Neuron (in vitro differentiated cells): ENCODE measurements at regions not wholly inside any gene's neighbourhood (a gene's known extent, or its start where the extent isn't known, plus 50 kb on each side); places are given as distances from the start of the nearest gene placed in this dataset.

ENCODE experiments used
- H2AFZ ChIP-seq: one replicate; pipeline ENCODE4 v1.6.1; 2013; ENCODE audit warnings: low read depth, mild to moderate bottlenecking, inconsistent platforms, low read length, moderate library complexity
- H3K27me3 ChIP-seq: one replicate; pipeline ENCODE4 v1.6.1; 2013; ENCODE audit warnings: low read length; ENCODE audit not compliant: insufficient read depth
- H3K36me3 ChIP-seq: one replicate; pipeline ENCODE4 v1.6.1; 2013; ENCODE audit warnings: low read length; ENCODE audit not compliant: insufficient read depth
- H3K4me1 ChIP-seq: one replicate; pipeline ENCODE4 v1.6.1; 2013; ENCODE audit warnings: low read length; ENCODE audit not compliant: insufficient read depth
- H3K4me3 ChIP-seq: 2 replicates; pipeline ENCODE4 v1.5.1; 2013; ENCODE audit warnings: mild to moderate bottlenecking, low read length, moderate library complexity
- H3K9me3 ChIP-seq: one replicate; pipeline ENCODE4 v1.6.1; 2013; ENCODE audit warnings: low read length

GRCh38 chr2:146260551-146260950, 1584.3 kb upstream of the ACVR2A start:
- Histone ChIP-seq H3K9me3 (no peaks in the 10 kb centered on the region), H3K4me3 (no peak overlapping the region), H2AFZ (no peak overlapping the region), H3K4me1 (no peaks in the 10 kb centered on the region), H3K27me3 (no peaks in the 10 kb centered on the region), H3K36me3 (no peaks in the 10 kb centered on the region)

- H3K36me3 ChIP-seq: no peaks in the 10 kb centered on the region
Observed at GRCh38 chr2:146259816-146260215, 1585.0 kb upstream of the ACVR2A start.

DNA sequence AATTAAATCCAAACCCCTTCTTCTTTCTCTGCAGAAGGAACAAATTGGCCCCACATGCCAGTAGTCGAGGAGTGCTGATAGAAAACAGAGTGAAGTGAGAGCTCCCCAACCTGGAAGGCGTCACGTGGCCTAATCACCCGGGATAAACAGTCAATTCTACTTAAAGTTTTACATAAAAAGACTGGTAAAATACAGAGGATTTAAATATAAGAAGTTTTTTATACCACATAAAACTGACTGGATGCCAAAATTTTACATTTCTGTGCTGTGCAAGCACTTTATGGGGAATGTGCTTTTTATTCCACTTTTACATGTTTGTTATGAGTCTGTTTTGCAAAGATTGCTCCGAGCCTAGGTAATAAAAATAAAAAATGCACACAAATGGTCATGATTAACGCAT, 1586.8 kb upstream of the ACVR2A start:
- no peaks in the 10 kb centered on the region for H3K4me1 ChIP-seq
- H3K9me3 ChIP-seq: no peaks in the 10 kb centered on the region
- H3K27me3 ChIP-seq: no peaks in the 10 kb centered on the region
- no peak overlapping the region for H2AFZ ChIP-seq
- H3K4me3 ChIP-seq: no peak overlapping the region
- H3K36me3 ChIP-seq: no peaks in the 10 kb centered on the region

More at GRCh38 chr2:146259816-146260215, 1585.0 kb upstream of the ACVR2A start:
- H3K27me3 ChIP-seq: no peaks in the 10 kb centered on the region
- no peaks in the 10 kb centered on the region for H3K4me1 ChIP-seq
- no peaks in the 10 kb centered on the region for H3K9me3 ChIP-seq
- H2AFZ ChIP-seq: no peak overlapping the region
- no peak overlapping the region for H3K4me3 ChIP-seq

GRCh38 chr2:146252119-146252518, 1592.7 kb upstream of the ACVR2A start:
- no peaks in the 10 kb centered on the region for H3K27me3 ChIP-seq
- no peaks in the 10 kb centered on the region for H3K36me3 ChIP-seq
- H2AFZ ChIP-seq: no peak overlapping the region
- H3K4me1 ChIP-seq: no peaks in the 10 kb centered on the region
- H3K9me3 ChIP-seq: no peaks in the 10 kb centered on the region
- no peak overlapping the region for H3K4me3 ChIP-seq

DNA sequence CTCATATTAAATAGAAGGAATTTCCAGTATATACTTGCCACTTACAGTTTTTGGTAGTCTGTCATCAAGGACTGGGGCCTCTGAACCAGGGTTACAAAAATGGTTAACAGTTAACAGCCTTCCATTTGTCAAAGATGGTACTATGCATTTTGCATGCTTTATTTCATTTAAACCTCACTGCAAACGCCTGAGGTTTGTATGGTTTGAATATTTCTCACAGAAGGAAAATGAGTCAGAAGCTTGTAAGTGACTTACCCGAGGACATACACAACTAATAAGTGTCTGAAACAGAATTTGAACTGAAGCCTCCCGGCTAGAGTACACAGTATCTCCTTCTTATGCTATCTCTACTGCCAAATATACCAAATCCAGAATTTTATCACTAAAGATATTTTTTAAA, 1593.5 kb upstream of the ACVR2A start:
- no peaks in the 10 kb centered on the region for H3K4me1 ChIP-seq
- H2AFZ ChIP-seq: no peak overlapping the region
- no peaks in the 10 kb centered on the region for H3K9me3 ChIP-seq
- H3K4me3 ChIP-seq: no peak overlapping the region
- H3K36me3 ChIP-seq: no peaks in the 10 kb centered on the region
- H3K27me3 ChIP-seq: no peaks in the 10 kb centered on the region

DNA sequence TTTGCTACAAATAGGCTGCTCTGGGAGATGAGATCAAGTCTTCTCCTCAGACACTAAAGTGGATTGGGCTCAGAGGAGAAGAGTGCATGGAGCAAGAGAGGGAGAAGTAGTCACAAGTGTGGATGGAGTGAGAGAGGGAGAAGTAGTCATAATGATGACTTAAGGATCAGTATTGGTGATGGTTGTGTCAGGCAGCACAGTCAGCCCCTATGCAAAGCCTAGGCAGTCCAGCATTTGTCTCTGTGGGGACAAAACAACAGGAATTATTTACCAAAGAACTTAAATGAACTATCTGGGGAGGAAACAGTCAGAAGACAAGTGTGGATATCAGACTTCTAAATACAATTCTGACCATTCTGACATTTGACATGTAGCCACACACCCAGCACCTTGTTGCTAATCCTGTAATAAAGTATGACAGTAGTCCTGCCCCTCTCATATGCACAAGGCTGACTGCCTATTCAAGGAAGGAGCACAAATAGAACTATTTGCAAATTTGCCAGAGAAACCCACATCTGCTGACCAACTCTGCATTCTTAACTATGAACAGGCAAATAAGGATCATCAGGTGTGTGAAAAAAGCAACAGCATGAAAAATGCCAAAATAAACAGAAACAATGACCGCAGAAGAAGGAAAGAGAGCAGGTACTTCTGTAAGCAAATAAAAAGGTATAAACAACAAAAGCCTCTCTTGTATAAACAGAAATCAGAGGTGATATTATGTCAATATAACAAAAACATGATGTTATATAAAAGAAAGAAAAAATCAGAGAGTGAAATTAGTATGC, 1597.9 kb upstream of the ACVR2A start:
- Histone ChIP-seq H3K27me3 (no peaks in the 10 kb centered on the region), H3K9me3 (no peaks in the 10 kb centered on the region), H3K4me3 (no peak overlapping the region), H3K36me3 (no peaks in the 10 kb centered on the region), H3K4me1 (no peaks in the 10 kb centered on the region), H2AFZ (no peak overlapping the region)

- Histone ChIP-seq H2AFZ (no peak overlapping the region), H3K27me3 (no peaks in the 10 kb centered on the region), H3K9me3 (no peaks in the 10 kb centered on the region), H3K4me3 (no peak overlapping the region), H3K36me3 (no peaks in the 10 kb centered on the region), H3K4me1 (no peaks in the 10 kb centered on the region)
Observed at GRCh38 chr2:146246002-146246735, 1598.7 kb upstream of the ACVR2A start.

GRCh38 chr2:146244830-146245229, 1600.0 kb upstream of the ACVR2A start:
- Histone ChIP-seq H3K9me3 (no peaks in the 10 kb centered on the region), H3K36me3 (no peaks in the 10 kb centered on the region), H2AFZ (no peak overlapping the region), H3K27me3 (no peaks in the 10 kb centered on the region), H3K4me3 (no peak overlapping the region), H3K4me1 (peaks cover under 1% of the 10 kb centered on the region)

DNA sequence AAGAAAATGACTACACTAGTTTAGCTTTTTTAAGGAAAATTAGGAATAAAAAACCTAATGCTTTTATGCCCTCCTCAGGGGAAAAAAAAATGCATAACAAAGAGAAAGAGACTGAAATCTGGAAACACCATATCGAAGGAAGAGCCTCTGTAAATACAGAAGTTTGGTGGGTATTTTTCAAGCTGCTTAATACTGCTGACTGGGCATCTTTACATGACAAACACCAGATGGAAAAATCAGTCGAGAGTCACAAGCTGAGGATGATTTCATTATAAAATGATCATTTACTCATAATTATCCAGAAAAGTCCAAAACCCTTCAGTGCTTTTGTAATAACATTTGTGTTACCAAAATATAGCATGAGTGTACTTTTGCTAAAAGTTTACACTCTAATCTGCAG, 1600.7 kb upstream of the ACVR2A start:
- H3K36me3 ChIP-seq: no peaks in the 10 kb centered on the region
- no peak overlapping the region for H3K4me3 ChIP-seq
- no peaks in the 10 kb centered on the region for H3K9me3 ChIP-seq
- no peak overlapping the region for H2AFZ ChIP-seq
- no peaks in the 10 kb centered on the region for H3K27me3 ChIP-seq
- peaks cover 6% of the 10 kb centered on the region for H3K4me1 ChIP-seq

GRCh38 chr2:146241023-146241422, 1603.8 kb upstream of the ACVR2A start:
- H2AFZ ChIP-seq: no peak overlapping the region
- no peaks in the 10 kb centered on the region for H3K9me3 ChIP-seq
- no peak overlapping the region for H3K4me3 ChIP-seq
- H3K4me1 ChIP-seq: peaks cover 17% of the 10 kb centered on the region
- H3K27me3 ChIP-seq: no peaks in the 10 kb centered on the region
- no peaks in the 10 kb centered on the region for H3K36me3 ChIP-seq

GRCh38 chr2:146240391-146240790, 1604.4 kb upstream of the ACVR2A start:
- H3K4me3 ChIP-seq: no peak overlapping the region
- no peaks in the 10 kb centered on the region for H3K36me3 ChIP-seq
- no peaks in the 10 kb centered on the region for H3K9me3 ChIP-seq
- no peak overlapping the region for H2AFZ ChIP-seq
- H3K4me1 ChIP-seq: peaks cover 17% of the 10 kb centered on the region
- H3K27me3 ChIP-seq: no peaks in the 10 kb centered on the region

- Histone ChIP-seq H3K4me3 (no peak overlapping the region), H2AFZ (no peak overlapping the region), H3K9me3 (no peaks in the 10 kb centered on the region), H3K4me1 (peaks cover 17% of the 10 kb centered on the region), H3K36me3 (no peaks in the 10 kb centered on the region), H3K27me3 (no peaks in the 10 kb centered on the region)
Observed at GRCh38 chr2:146239392-146240135, 1605.3 kb upstream of the ACVR2A start.
